NCI-H2081 treated with DMSO at 0.1 percent for 48 hours (cell line): ENCODE measurements at regions not wholly inside any gene's neighbourhood (a gene's known extent, or its start where the extent isn't known, plus 50 kb on each side); places are given as distances from the start of the nearest gene placed in this dataset.
"Not testable (repeated sequence)": the region's sequence is repeated elsewhere in the genome, so short reads cannot be mapped to it uniquely, and the experiment has no call there.

Experiments
- DNase-seq: peaks from one replicate; lab custom pipeline; 2025; lab: John Stamatoyannopoulos, UW

DNA sequence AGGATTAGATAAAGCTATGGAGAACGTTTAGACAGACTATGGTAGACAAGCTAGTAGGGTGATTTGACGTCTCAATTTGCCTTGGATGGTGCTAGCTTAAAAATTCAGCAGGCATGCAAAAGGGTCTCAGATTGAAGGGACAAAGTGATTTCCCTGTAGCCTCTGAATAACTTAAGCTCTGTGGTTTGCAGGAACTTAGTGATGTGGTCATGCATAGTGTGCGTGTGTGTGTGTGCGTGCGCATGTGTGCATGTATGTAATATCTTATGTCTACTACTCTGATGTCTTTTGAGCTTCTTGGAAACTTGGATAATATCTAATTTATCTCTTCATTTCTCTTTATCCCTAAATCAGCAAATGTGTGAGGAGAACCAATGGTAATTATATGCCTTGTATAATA is 183.6 kb upstream of the TNC start:
- no peak for DNase-seq

DNA sequence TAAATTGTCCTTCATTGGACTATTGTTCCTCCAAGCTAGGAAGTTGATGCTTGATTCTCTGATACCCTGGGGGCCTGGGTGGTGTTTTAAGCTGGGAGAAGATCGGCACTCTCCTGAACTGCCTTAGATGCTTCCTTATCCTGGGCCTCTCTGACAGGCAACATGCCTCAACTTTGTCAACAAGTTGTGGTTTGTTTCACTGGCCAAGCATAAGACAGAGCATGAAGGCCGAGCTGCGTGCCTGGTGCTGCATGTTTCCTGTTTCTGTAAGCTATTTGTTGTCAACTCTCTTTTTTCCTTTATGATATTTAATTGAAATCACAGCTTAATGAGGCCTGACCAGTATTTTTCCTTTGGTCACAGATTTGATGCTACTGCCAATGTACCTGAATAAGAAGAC is 187.6 kb upstream of the TNC start:
- DNase-seq: no peak

- DNase-seq: no peak
These were observed 188.9 kb upstream of the TNC start for GRCh38 chr9:115306865-115307264.

DNA sequence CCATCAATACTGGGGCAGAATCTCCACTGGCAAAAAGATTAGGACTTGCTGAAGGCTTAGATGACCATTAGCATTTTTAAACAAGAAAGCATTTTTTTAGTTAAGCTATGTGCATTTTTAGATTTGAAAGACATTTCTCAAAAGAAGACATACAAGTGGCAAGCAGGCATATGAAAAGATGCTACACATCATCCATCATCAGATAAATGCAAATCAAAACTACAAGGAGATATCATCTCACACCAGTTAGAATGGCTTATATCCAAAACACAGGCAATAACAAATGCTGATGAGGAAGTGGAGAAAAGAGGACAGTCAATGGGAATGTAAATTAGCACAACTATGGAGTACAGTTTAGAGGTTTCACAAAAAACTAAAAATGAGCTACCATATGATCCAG is 195.6 kb upstream of the TNC start:
- DNase-seq: no peak

- no peak for DNase-seq
These were observed 208.5 kb upstream of the TNC start for GRCh38 chr9:115326461-115326860.

DNA sequence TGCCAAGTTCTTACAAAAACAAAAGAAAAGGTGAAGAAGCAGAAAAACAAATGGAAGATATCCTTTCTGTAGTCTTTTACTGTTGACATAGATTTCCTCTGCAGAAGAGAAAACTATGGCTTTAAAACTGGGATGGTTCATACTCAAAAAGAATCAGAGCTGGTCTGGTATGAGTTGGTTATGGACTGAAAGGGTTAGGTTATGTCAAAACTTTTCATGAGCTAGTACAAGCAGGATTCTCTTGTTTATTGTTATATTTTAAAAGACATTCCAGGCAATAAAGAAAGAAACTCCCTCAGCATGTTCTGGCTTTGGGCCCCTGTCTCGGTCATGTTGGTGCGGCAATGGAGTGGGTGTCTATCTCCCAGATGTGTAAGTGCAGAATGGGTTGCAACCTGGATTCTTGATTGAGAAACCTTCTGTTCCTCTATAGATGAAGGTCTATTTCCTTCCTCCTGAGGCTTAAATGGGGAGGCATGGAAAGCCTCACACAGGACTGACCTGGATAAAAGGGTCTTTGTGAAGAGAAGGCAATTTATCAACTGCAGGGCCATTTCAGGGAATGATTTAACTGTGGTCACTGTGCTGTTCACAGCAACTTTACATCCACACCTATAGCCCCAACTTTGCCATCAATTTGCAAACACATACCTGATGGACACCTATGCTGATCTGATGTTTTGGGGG is 209.6 kb upstream of the TNC start:
- no peak for DNase-seq

DNA sequence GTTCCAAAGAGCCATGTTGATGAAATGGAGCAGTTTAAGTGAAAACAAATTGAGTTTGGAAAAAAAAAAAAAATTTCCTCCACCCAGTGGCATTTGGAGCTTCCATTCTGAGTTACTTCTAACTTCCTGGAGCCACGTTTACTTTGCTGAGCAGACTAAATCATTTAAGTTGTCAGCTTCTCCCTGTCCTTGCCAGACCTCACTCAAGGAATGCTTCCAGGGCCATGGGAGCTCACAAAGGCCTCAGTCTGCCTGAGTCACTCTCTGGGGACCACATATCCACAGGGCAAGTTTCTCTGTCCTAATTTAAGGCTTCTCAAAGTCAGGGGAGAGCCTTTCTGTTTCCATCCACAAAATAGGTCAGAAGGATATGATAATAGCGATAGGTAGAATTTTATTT is 210.3 kb upstream of the TNC start:
- no peak for DNase-seq

DNA sequence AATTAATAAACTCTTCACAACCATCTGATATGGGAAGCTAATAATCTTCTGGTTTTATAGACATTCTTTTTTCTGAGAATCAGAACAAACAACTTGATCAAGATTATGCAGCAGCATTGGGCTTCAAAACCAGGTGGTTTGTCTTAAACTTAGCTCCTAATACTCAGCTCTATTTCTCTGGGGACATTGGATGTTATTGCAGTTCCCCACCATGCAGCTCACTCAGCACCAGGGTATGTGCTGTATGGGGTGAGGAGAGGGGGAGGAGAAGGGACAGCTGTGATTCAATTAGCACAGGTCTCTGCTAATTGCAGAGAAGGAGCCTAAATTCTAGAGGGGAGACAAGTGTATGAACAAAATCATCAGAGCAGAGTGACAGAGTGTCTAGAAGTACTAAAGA is 210.7 kb upstream of the TNC start:
- DNase-seq: no peak

DNA sequence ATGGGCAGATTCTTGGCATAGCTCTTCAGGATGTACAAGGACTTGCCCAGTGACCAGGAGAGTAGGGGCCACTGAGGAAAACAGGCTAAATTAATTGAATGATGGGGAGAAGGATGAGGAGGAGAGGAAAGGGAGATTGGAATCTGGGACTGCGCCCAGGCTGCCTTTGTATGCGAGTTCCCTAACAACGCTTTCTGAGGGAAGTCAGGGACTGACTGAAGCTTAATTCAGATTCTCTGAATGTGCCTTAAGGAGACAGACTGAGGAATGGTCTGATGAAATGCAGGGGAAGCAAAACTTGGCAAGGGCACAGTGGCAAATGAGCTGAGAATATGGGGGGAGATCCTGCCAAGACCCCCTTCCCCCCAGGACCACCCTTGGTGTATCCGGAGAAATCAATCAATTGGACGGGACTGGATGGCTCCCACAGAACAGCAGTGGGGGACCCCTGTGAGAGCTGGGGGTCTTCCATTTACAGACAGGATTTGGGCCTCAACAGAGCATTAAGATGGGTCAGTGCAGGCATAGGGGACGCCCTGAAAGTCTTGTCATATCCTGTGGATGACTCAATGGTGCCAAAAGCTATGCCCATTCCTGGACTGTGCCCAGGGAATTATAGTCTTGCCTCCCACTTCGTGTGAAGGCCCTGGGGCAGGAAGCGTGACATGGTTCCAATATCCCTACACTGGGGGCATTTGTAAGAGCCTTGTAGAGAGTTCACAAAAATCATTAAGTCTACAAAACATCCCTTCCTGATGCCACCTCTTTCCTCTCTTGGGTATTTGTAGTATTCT is 215.5 kb upstream of the TNC start:
- DNase-seq: no peak

- DNase-seq: no peak
These were observed 217.5 kb upstream of the TNC start for GRCh38 chr9:115335439-115335838.

DNA sequence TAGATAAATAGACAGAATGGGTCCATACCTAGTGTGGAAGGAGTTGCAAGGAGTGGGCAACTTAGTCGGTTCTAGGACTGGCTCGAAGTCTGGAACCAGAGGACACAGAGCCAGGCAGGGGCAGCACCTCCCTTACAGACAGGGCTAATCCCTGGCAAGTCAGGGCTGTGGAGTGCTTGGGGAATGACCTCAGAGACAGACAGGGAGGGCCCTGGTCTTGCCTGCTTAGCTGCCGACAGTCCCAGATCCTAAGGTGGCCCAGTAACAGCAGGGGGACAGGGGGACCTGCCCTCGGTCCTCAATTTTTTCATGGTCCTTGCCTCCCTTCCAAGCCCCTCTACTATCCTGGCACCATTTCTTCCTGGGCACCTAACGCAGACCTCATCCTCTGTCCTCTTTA is 222.4 kb upstream of the TNC start:
- no peak for DNase-seq

DNA sequence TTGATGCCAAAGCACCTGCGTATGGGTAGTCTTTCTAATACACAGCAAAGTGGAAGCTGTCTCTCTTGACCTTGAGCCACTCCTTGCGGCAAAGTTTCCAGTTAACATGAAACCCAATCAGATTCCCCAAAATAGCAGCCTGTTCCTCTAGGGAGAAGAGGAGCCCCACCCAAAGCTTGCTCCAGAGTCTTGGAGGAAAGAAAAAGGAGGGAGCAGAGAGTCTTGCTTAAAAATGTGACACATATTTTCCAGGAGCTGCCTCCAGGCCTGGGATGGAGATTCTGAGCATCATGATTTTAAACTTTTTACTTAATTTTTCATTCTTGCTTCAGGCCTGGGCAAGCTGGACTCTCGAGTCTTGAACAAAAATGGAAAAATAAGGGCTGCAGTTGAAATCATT is 223.5 kb upstream of the TNC start:
- DNase-seq: no peak

DNA sequence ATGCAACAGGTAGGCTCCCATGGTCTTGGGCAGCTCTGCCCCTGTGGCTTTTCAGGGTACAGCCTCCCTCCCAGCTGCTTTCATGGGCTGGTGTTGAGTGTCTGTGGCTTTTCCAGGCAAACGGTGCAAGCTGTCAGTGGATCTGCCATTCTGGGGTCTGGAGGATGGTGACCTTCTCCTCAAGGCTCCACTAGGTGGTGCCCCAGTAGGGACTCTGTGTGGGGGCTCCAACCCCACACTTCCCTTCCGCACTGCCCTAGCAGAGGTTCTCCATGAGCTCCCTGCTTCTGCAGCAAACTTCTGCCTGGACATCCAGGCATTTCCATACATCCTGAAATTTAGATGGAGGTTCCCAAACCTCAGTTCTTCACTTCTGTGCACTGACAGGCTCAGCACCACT is 229.8 kb upstream of the TNC start:
- not testable (repeated sequence) for DNase-seq

- DNase-seq: not testable (repeated sequence)
These were observed 231.0 kb upstream of the TNC start for GRCh38 chr9:115348936-115349335.

DNA sequence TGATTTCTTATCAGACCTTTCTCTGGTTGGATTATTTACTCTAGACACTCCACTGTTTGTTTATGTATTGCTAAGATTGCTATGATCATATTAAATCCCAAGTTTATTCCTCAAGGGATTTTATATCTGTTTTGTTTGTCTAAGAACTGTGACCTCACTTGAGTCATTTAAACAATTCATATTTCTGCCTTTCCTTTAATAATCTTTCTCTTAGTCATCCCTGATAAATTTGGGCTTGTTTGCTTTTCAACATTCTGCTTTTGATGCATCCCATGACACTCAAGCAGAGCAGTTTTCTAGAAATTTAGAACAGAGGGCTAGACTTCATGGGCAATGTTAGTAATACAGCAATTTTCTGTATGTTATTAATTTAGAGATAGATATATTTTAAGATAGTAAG is 231.6 kb upstream of the TNC start:
- DNase-seq: no peak

DNA sequence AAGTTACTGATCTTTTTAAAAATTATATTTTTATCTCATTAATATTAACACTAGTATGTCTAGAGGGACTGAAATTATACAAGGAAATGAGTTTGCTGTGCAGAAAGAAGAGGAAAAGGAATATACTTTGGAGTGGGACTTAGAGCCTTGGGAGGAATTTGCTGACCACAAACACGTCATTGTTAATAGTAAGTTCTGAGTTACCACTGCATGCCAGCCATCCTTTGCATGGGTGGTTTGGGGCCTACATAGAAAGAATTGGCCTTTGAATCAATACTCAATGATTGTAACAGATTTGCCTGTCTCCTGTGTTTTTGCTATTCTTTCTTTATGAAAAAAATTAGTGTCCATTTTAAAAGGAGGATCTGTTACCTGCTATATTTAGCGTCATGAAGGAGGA is 232.6 kb upstream of the TNC start:
- DNase-seq: no peak

GRCh38 chr9:115353681-115354080 is 235.7 kb upstream of the TNC start:
- DNase-seq: no peak

GRCh38 chr9:115357821-115358220 is 239.9 kb upstream of the TNC start:
- no peak for DNase-seq

DNA sequence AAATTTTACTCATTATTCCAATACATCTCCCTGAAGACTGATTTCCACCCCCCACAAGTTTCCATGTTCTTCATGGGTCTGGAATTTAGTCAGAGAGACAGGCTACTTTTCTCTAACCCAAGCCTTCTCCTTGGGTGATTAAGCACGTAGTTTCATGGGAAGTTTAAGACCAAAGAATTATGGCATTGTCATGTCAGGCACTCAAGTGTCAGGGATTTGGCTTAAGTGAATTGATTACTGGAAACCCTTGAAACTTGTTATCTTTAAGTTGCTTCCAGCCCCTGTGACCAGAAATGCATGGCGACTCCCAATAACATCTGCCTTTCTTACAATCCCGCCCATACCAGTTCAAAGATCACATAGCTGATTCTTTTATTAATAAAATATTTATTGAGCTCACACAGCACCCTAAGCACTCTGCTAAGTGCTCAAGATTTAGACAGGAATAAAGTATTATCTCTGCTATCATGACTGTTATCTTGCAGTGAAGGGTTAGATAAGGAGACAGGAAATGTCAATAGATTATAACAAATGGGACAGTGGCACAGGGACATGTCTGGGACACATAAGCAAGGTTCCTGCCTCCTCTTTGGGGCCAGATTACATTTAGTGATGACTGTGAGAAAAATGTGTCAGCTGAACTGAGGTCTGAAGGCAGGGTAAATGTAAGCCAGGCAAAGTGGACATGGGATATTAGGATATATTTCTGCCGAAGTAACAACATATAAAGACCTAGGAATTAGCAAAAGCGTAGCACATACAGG is 241.2 kb upstream of the TNC start:
- no peak for DNase-seq

DNA sequence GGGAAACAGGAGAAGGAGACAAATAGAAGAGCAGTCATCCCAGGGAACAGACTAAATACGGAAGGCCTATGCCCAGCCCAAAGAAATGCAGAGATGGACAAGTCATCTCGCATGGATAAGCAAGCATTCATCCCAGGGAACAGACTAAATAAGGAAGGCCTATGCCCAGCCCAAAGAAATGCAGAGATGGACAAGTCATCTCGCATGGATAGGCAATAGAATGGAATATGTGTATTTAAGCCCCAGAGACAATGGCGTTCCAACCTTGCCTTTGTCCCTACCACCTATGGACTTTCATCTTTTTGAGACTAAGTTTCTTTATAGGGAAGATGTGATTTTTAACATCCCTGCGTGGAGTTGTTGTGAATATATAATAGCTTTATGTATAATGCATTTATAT is 242.2 kb upstream of the TNC start:
- DNase-seq: no peak

GRCh38 chr9:115362101-115362500 is 244.1 kb upstream of the TNC start:
- no peak for DNase-seq

GRCh38 chr9:115362640-115363039 is 244.7 kb upstream of the TNC start:
- no peak for DNase-seq

- DNase-seq: no peak
These were observed 247.0 kb upstream of the TNC start for GRCh38 chr9:115364991-115365390.
